Loucy (cell line): ENCODE measurements at regions not wholly inside any gene's neighbourhood (a gene's known extent, or its start where the extent isn't known, plus 50 kb on each side); places are given as distances from the start of the nearest gene placed in this dataset.

Experiments used
- H2AFZ ChIP-seq: fragments of 200-600 bp; sonication (generic); 2 replicates; pipeline ENCODE4 v1.6.0; 2016; ENCODE audit warnings: antibody characterized with exemption, mild to moderate bottlenecking, low read length, moderate library complexity
- H3F3A ChIP-seq: fragments of 200-600 bp; 2 replicates; pipeline ENCODE4 v1.6.0; 2016; ENCODE audit warnings: antibody characterized with exemption, low read depth, mild to moderate bottlenecking
- H3K27me3 ChIP-seq: fragments of 200-600 bp; sonication (generic); 2 replicates; pipeline ENCODE4 v1.6.1; 2014; ENCODE audit warnings: low read length, mild to moderate bottlenecking; ENCODE audit not compliant: insufficient read depth, poor library complexity, severe bottlenecking
- H3K36me3 ChIP-seq: fragments of 200-600 bp; sonication (generic); 2 replicates; pipeline ENCODE4 v1.6.1; 2016; ENCODE audit warnings: low read length; ENCODE audit not compliant: insufficient read depth
- H3K4me1 ChIP-seq: fragments of 200-600 bp; sonication (generic); 2 replicates; pipeline ENCODE4 v1.5.1; 2014; ENCODE audit warnings: low read length, mild to moderate bottlenecking; ENCODE audit not compliant: insufficient read depth, poor library complexity, severe bottlenecking
- H3K4me2 ChIP-seq: fragments of 200-600 bp; sonication (generic); 2 replicates; pipeline ENCODE4 v1.6.0; 2014; ENCODE audit warnings: antibody characterized with exemption, low read length, low read depth, mild to moderate bottlenecking; ENCODE audit not compliant: poor library complexity, severe bottlenecking
- H3K4me3 ChIP-seq: fragments of 200-600 bp; sonication (generic); 2 replicates; pipeline ENCODE4 v1.5.1; 2014; ENCODE audit warnings: low read length, mild to moderate bottlenecking, mixed read lengths; ENCODE audit not compliant: poor library complexity, severe bottlenecking
- H3K79me2 ChIP-seq: fragments of 200-600 bp; sonication (generic); 2 replicates; pipeline ENCODE4 v1.6.1; 2014; ENCODE audit warnings: low read length; ENCODE audit not compliant: insufficient read depth
- H3K9ac ChIP-seq: fragments of 200-600 bp; sonication (generic); 2 replicates; pipeline ENCODE4 v1.6.0; 2014; ENCODE audit warnings: mild to moderate bottlenecking, low read depth, low read length, moderate library complexity; ENCODE audit not compliant: poor library complexity, severe bottlenecking
- H3K9me2 ChIP-seq: fragments of 200-600 bp; sonication (generic); replicated peaks from 2 replicates; pipeline ENCODE4 v1.6.1; 2016; ENCODE audit warnings: low read depth, low read length, mixed read lengths
- H3K9me3 ChIP-seq: fragments of 200-600 bp; sonication (generic); 2 replicates; pipeline ENCODE4 v1.6.1; 2014; ENCODE audit warnings: mild to moderate bottlenecking, antibody characterized with exemption, low read length, low read depth; ENCODE audit not compliant: insufficient read depth
- H4K20me1 ChIP-seq: fragments of 200-600 bp; sonication (generic); 2 replicates; pipeline ENCODE4 v1.6.0; 2014; ENCODE audit warnings: antibody characterized with exemption, low read length, mild to moderate bottlenecking; ENCODE audit not compliant: insufficient read depth, poor library complexity, severe bottlenecking
- EZH2phosphoT487 ChIP-seq: fragments of 200-600 bp; IDR thresholded peaks from 2 replicates; pipeline ENCODE4 v1.6.1; 2018; ENCODE audit warnings: antibody characterized with exemption, mild to moderate bottlenecking, moderate library complexity, borderline replicate concordance
- TF ChIP-seq, protein P1 (sequence below): fragments of 200-600 bp; sonication (generic); conservative IDR thresholded peaks from 2 replicates; pipeline ENCODE4 v1.5.1; 2014; ENCODE audit warnings: mild to moderate bottlenecking, antibody characterized with exemption, low read length

DNA sequence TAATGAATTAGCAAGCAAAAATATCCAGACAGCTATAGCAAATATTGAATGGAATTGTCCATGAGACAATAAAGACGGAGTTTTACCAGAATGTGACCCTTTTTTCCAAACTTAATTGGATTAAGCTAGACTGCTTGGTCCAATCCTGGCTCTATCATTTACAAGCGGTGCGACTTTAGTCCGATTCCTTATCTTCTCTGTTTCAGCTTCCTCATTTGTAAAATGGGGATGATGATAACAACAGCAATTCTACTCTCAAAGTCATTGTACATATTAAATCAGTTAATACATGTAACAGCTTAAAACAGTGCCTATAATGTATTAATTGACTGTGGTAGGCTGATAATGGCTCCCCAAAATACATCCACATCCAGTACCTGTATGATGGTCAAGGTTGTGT lies 62.1 kb upstream of the CRBN start:
- no peaks in the 10 kb centered on the region for H3K9me3 ChIP-seq
- H3F3A ChIP-seq: no peaks in the 10 kb centered on the region
- H3K4me1 ChIP-seq: no peaks in the 10 kb centered on the region
- H3K9ac ChIP-seq: no peak overlapping the region
- H3K36me3 ChIP-seq: no peaks in the 10 kb centered on the region
- no peaks in the 10 kb centered on the region for H3K27me3 ChIP-seq
- no peaks in the 10 kb centered on the region for H3K79me2 ChIP-seq
- H3K4me2 ChIP-seq: no peak overlapping the region
- H4K20me1 ChIP-seq: no peaks in the 10 kb centered on the region
- no peak overlapping the region for H2AFZ ChIP-seq
- H3K9me2 ChIP-seq: no peaks in the 10 kb centered on the region
- no peak overlapping the region for H3K4me3 ChIP-seq
- TF ChIP-seq, protein P1, sequence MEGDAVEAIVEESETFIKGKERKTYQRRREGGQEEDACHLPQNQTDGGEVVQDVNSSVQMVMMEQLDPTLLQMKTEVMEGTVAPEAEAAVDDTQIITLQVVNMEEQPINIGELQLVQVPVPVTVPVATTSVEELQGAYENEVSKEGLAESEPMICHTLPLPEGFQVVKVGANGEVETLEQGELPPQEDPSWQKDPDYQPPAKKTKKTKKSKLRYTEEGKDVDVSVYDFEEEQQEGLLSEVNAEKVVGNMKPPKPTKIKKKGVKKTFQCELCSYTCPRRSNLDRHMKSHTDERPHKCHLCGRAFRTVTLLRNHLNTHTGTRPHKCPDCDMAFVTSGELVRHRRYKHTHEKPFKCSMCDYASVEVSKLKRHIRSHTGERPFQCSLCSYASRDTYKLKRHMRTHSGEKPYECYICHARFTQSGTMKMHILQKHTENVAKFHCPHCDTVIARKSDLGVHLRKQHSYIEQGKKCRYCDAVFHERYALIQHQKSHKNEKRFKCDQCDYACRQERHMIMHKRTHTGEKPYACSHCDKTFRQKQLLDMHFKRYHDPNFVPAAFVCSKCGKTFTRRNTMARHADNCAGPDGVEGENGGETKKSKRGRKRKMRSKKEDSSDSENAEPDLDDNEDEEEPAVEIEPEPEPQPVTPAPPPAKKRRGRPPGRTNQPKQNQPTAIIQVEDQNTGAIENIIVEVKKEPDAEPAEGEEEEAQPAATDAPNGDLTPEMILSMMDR: no peak
- TF ChIP-seq EZH2phosphoT487: no peak

DNA sequence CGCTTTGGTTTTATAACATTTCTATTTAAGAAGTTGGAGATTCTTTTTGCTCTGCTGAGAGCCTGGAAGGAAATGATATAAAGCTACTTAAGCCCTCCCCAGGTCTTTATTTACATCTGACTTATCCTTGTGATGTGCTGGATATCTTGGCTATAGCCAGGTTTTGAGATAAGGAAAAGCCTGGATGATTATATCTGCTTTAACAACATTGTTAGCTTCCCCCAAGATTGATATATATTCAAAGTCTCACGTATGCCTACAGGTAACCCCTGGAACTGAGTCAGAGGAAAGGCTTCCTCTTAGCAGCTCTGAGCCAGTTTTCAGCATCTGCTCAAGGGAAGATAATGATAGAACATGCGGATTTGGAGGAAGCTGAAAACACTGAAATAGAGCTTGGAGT lies 61.5 kb upstream of the CRBN start:
- Histone ChIP-seq H3K4me2 (no peak overlapping the region), H3K27me3 (no peaks in the 10 kb centered on the region), H3K9ac (no peak overlapping the region), H2AFZ (no peak overlapping the region), H3K9me3 (no peaks in the 10 kb centered on the region), H3F3A (no peaks in the 10 kb centered on the region), H3K9me2 (no peaks in the 10 kb centered on the region), H4K20me1 (no peaks in the 10 kb centered on the region), H3K36me3 (no peaks in the 10 kb centered on the region), H3K79me2 (no peaks in the 10 kb centered on the region), H3K4me1 (no peaks in the 10 kb centered on the region), H3K4me3 (no peak overlapping the region)
- TF ChIP-seq, protein P1: no peak
- TF ChIP-seq EZH2phosphoT487: no peak

DNA sequence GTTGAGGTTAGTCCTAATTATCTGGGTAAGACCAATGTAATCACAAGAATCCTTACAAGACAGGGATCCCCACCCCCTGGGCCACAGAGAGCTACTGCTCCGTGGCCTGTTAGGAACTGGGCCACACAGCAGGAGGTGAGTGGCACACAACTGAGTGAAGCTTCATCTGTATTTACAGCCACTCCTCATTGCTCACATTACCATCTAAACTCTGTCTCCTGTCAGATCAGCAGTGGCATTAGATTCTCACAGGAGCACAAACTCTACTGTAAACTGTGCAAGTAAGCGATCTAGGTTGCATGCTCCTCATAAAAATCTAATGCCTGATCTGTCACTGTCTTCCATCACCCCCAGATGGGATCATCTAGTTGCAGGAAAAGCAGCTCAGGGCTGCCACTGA lies 58.5 kb upstream of the CRBN start:
- TF ChIP-seq, protein P1: no peak
- TF ChIP-seq EZH2phosphoT487: no peak
- Histone ChIP-seq H3K9ac (no peak overlapping the region), H3K9me2 (no peaks in the 10 kb centered on the region)

More for the DNA sequence above, 58.5 kb upstream of the CRBN start:
- Histone ChIP-seq H3K4me1 (no peaks in the 10 kb centered on the region), H3F3A (no peaks in the 10 kb centered on the region), H2AFZ (no peak overlapping the region), H3K9me3 (no peaks in the 10 kb centered on the region), H4K20me1 (no peaks in the 10 kb centered on the region), H3K4me3 (no peak overlapping the region), H3K36me3 (no peaks in the 10 kb centered on the region), H3K4me2 (no peak overlapping the region), H3K79me2 (no peaks in the 10 kb centered on the region), H3K27me3 (no peaks in the 10 kb centered on the region)
